ENCODE measurements at regions not wholly inside any gene's neighbourhood (a gene's known extent, or its start where the extent isn't known, plus 50 kb on each side); places are given as distances from the start of the nearest gene placed in this dataset.

DNA sequence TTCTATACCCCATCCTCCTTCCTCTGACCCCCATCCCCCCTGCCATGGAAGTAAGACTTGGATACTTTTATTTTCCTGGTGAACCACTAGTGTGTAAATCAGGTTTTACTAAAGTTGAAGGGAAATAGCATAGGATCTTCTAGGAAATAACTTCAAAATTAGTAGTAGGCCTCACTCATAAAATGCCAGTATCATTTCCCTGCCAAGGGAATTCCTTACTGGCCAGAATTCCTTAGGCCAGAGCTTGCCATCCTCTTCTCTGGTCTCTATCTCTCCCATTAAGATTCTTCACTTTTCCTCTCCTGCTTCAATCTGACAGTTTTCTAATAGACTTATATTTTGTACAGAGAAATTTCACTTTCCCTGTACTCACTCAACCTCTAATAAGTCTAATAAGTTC, 322.8 kb upstream of the TANK start:
- H3K4me1 ChIP-seq = no peaks in the 10 kb centered on the region
- H3K27me3 ChIP-seq = no peaks in the 10 kb centered on the region
- H3K27ac ChIP-seq = no peak overlapping the region
- no peak for DNase-seq
- intact Hi-C loops (cut with DNase I) = no loop called here
- TF ChIP-seq, protein P1, sequence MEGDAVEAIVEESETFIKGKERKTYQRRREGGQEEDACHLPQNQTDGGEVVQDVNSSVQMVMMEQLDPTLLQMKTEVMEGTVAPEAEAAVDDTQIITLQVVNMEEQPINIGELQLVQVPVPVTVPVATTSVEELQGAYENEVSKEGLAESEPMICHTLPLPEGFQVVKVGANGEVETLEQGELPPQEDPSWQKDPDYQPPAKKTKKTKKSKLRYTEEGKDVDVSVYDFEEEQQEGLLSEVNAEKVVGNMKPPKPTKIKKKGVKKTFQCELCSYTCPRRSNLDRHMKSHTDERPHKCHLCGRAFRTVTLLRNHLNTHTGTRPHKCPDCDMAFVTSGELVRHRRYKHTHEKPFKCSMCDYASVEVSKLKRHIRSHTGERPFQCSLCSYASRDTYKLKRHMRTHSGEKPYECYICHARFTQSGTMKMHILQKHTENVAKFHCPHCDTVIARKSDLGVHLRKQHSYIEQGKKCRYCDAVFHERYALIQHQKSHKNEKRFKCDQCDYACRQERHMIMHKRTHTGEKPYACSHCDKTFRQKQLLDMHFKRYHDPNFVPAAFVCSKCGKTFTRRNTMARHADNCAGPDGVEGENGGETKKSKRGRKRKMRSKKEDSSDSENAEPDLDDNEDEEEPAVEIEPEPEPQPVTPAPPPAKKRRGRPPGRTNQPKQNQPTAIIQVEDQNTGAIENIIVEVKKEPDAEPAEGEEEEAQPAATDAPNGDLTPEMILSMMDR (IDR thresholded peaks at IDR 0.05) = no peak
- H3K4me3 ChIP-seq = no peak overlapping the region
- H3K9me3 ChIP-seq = no peaks in the 10 kb centered on the region
- H3K36me3 ChIP-seq = no peaks in the 10 kb centered on the region
- H3K9ac ChIP-seq (ENCODE audit: low read depth in 2 of 2, low read length in 2 of 2) = no peak overlapping the region

DNA sequence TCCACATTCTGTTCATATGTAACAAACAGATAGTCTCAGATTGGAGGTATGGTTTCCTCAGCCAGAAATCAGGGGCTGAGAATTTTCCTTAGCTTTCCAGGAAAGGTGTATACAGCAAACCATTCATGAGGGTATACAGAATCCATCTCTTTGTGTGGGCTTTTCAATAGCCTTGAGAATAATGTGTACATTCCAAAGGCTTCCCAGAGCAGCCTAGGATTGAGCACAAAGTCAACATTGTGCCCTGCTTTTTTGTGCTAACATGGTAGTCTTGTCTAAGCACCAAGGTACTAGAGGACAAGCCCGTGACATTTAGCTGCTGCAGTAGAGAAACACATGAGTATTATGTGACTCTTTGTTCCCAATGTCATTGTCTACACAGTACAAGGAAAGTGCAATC, 322.1 kb upstream of the TANK start:
- DNase-seq = no peak
- Histone ChIP-seq H3K4me1 (no peaks in the 10 kb centered on the region), H3K9me3 (no peaks in the 10 kb centered on the region), H3K9ac (ENCODE audit: low read depth in 2 of 2, low read length in 2 of 2) (peak overlapping the region in 1 of 2 donors; percentile 28), H3K27me3 (no peaks in the 10 kb centered on the region), H3K36me3 (no peaks in the 10 kb centered on the region), H3K27ac (no peak overlapping the region), H3K4me3 (no peak overlapping the region)
- TF ChIP-seq, protein P1 (IDR thresholded peaks at IDR 0.05) = no peak
- intact Hi-C loops (cut with DNase I) = no loop called here

DNA sequence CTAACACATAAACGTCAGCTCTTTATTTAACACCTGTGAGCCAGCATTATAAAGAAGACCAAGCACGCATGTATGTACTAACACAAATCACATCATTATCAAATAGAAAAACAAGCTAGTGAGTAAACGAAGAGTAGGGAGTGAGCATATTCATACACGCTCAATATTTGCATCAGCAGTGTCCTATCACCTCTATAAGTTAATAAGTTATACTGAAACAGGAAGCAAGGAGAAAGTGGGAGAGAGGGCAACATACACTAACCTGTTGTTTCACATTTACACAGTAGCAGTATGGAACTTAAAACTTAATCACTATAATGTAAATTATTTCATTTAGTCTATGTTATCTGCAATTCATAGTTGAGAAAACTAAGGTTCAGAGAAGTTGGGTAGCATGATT, 321.5 kb upstream of the TANK start:
- H3K4me1 ChIP-seq = no peaks in the 10 kb centered on the region
- no peak for DNase-seq
- H3K4me3 ChIP-seq = no peak overlapping the region
- H3K9ac ChIP-seq (ENCODE audit: low read depth in 2 of 2, low read length in 2 of 2) = peak overlapping the region in 1 of 2 donors; percentile 28
- no peak overlapping the region for H3K27ac ChIP-seq
- no peaks in the 10 kb centered on the region for H3K27me3 ChIP-seq
- H3K36me3 ChIP-seq = no peaks in the 10 kb centered on the region
- intact Hi-C loops (cut with DNase I) = no loop called here
- TF ChIP-seq, protein P1 (IDR thresholded peaks at IDR 0.05) = no peak
- H3K9me3 ChIP-seq = no peaks in the 10 kb centered on the region

DNA sequence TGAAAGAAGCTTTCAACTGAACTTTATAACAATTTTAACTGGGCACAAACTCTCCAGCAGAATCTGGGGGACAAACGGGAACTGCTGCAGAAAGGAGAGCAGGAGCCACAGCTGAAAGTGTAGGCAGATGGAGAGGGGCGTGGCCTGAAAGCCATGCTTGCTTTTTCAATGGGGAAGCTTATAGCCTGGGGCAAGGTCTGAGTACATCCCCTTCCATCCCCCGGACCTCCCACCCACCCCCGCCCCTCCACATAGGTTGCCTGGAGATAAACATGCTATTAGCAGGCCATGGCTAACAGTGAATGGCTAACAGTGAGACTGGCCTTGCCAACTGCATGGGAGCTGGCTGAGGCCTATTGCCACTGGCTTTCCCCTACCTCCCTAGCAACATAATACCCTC, 317.9 kb upstream of the TANK start:
- Histone ChIP-seq H3K27ac (no peak overlapping the region), H3K9me3 (no peaks in the 10 kb centered on the region), H3K4me1 (no peaks in the 10 kb centered on the region), H3K27me3 (no peaks in the 10 kb centered on the region), H3K9ac (ENCODE audit: low read depth in 2 of 2, low read length in 2 of 2) (no peak overlapping the region), H3K36me3 (no peaks in the 10 kb centered on the region), H3K4me3 (no peak overlapping the region)
- DNase-seq = no peak
- TF ChIP-seq, protein P1 (IDR thresholded peaks at IDR 0.05) = no peak
- intact Hi-C loops (cut with DNase I) = no loop called here

DNA sequence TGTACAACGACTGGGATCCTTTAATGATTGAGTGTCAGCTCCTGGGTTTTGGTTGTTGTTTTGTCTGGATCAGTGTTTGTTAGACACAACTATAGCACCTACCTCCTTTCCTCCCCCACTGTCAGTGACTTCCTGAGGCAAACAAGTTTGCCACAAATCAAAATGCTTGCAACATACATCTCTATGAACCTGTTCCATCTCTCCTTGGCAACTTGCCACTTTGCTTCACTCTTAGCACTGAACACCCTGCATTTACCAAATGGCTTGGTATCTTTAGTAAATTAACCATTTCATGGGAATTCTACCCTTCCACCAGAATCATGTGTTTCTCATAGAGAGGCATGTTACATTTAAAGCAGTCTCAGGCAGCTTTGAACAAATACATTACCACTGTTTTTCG, 301.1 kb upstream of the TANK start:
- intact Hi-C loops (cut with DNase I) = no loop called here
- DNase-seq = no peak
- Histone ChIP-seq H3K4me3 (no peak overlapping the region), H3K36me3 (no peaks in the 10 kb centered on the region), H3K9me3 (no peaks in the 10 kb centered on the region), H3K4me1 (no peaks in the 10 kb centered on the region), H3K27me3 (no peaks in the 10 kb centered on the region), H3K27ac (no peak overlapping the region), H3K9ac (ENCODE audit: low read depth in 2 of 2, low read length in 2 of 2) (no peak overlapping the region)
- TF ChIP-seq, protein P1 (IDR thresholded peaks at IDR 0.05) = no peak

DNA sequence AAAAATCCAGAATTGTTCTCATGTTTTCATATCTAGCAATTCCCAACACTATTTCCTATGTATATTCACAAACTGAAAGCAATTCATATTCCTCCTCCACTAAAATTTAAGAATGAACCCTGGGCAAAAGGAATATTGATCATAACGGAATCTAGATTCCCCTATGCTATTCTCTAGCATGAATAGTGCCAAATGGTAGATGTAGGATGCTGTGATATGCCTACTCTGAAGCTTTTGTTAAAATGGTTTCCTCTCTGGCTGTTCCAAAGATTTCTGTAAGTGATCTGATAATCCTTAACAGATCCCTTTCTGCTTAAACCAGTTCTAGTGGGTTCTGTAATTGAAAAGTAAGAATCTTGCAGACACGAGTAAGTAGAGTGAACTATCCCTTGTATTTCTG, 298.0 kb upstream of the TANK start:
- H3K36me3 ChIP-seq = no peaks in the 10 kb centered on the region
- no peak for DNase-seq
- H3K4me3 ChIP-seq = no peak overlapping the region
- intact Hi-C loops (cut with DNase I) = no loop called here
- TF ChIP-seq, protein P1 (IDR thresholded peaks at IDR 0.05) = no peak
- H3K27ac ChIP-seq = no peak overlapping the region
- H3K9me3 ChIP-seq = no peaks in the 10 kb centered on the region
- H3K9ac ChIP-seq (ENCODE audit: low read depth in 2 of 2, low read length in 2 of 2) = no peak overlapping the region
- no peaks in the 10 kb centered on the region for H3K4me1 ChIP-seq
- no peaks in the 10 kb centered on the region for H3K27me3 ChIP-seq
